H9 (cell line): ENCODE measurements at regions not wholly inside any gene's neighbourhood (a gene's known extent, or its start where the extent isn't known, plus 50 kb on each side); places are given as distances from the start of the nearest gene placed in this dataset.

Experiments
- DNase-seq: peaks from one replicate; pipeline ENCODE4 v3.0.0-alpha.2; 2017
- H2AFZ ChIP-seq: one replicate; pipeline ENCODE4 v1.6.1; 2013; ENCODE audit warnings: mild to moderate bottlenecking, low read length, control low read depth, moderate library complexity
- H2AK5ac ChIP-seq: 2 replicates; pipeline ENCODE4 v1.6.1; 2013; ENCODE audit warnings: low read length, control low read depth, mixed read lengths; ENCODE audit not compliant: insufficient read length
- H2BK120ac ChIP-seq: one replicate; pipeline ENCODE4 v1.6.1; 2013; ENCODE audit warnings: low read depth, mild to moderate bottlenecking, low read length, control low read depth, inconsistent platforms; ENCODE audit not compliant: poor library complexity, severe bottlenecking
- H2BK12ac ChIP-seq: 2 replicates; pipeline ENCODE4 v1.6.1; 2013; ENCODE audit warnings: low read length, control low read depth, mixed read lengths, low read depth; ENCODE audit not compliant: insufficient read length
- H2BK15ac ChIP-seq: 2 replicates; pipeline ENCODE4 v1.6.1; 2013; ENCODE audit warnings: low read depth, low read length, control low read depth
- H2BK20ac ChIP-seq: one replicate; pipeline ENCODE4 v1.6.1; 2013; ENCODE audit warnings: low read depth, mild to moderate bottlenecking, low read length, control low read depth, inconsistent platforms; ENCODE audit not compliant: poor library complexity, severe bottlenecking
- H2BK5ac ChIP-seq: 2 replicates; pipeline ENCODE4 v1.6.1; 2013; ENCODE audit warnings: low read length, control low read depth, mixed read lengths; ENCODE audit not compliant: insufficient read length
- H3K14ac ChIP-seq: 2 replicates; pipeline ENCODE4 v1.6.1; 2013; ENCODE audit warnings: low read length, control low read depth; ENCODE audit not compliant: insufficient read depth
- H3K18ac ChIP-seq: 2 replicates; pipeline ENCODE4 v1.6.1; 2013; ENCODE audit warnings: low read depth, mild to moderate bottlenecking, mixed read lengths, low read length, control low read depth; ENCODE audit not compliant: insufficient read length
- H3K23ac ChIP-seq: 2 replicates; pipeline ENCODE4 v1.6.1; 2013; ENCODE audit warnings: low read length, control low read depth, mixed read lengths, low read depth; ENCODE audit not compliant: insufficient read length
- H3K23me2 ChIP-seq: 2 replicates; pipeline ENCODE4 v1.6.1; 2013; ENCODE audit warnings: low read depth, mild to moderate bottlenecking, mixed read lengths, low read length, control low read depth; ENCODE audit not compliant: insufficient read length, poor library complexity, severe bottlenecking
- H3K27ac ChIP-seq: 2 replicates; pipeline ENCODE4 v1.5.1; 2013; ENCODE audit warnings: low read length, control low read depth, mixed read lengths, low read depth; ENCODE audit not compliant: insufficient read length
- H3K27me3 ChIP-seq: 2 replicates; pipeline ENCODE4 v1.6.1; 2013; ENCODE audit warnings: low read length, control low read depth, inconsistent platforms; ENCODE audit not compliant: insufficient read depth
- H3K4ac ChIP-seq: 2 replicates; pipeline ENCODE4 v1.6.1; 2013; ENCODE audit warnings: low read depth, mild to moderate bottlenecking, control low read depth, inconsistent platforms, low read length, moderate library complexity
- H3K4me1 ChIP-seq: 2 replicates; pipeline ENCODE4 v1.6.1; 2013; ENCODE audit warnings: low read length, control low read depth, inconsistent platforms; ENCODE audit not compliant: insufficient read depth
- H3K4me2 ChIP-seq: 2 replicates; pipeline ENCODE4 v1.6.1; 2013; ENCODE audit warnings: low read length, control low read depth, mixed read lengths; ENCODE audit not compliant: insufficient read length, insufficient read depth
- H3K56ac ChIP-seq: 2 replicates; pipeline ENCODE4 v1.6.1; 2013; ENCODE audit warnings: low read depth, mild to moderate bottlenecking, mixed read lengths, low read length, control low read depth; ENCODE audit not compliant: insufficient read length
- H3K79me1 ChIP-seq: 2 replicates; pipeline ENCODE4 v1.6.1; 2013; ENCODE audit warnings: low read depth, mild to moderate bottlenecking, moderate library complexity, low read length, control low read depth, inconsistent platforms; ENCODE audit not compliant: insufficient read depth, poor library complexity, severe bottlenecking
- H3K79me2 ChIP-seq: 2 replicates; pipeline ENCODE4 v1.6.1; 2013; ENCODE audit warnings: low read length, control low read depth, inconsistent platforms; ENCODE audit not compliant: insufficient read depth
- H3K9ac ChIP-seq: 2 replicates; pipeline ENCODE4 v1.6.1; 2013; ENCODE audit warnings: low read length, control low read depth, mixed read lengths; ENCODE audit not compliant: insufficient read length; ENCODE audit errors: extremely low read depth
- H3K9me3 ChIP-seq: one replicate; pipeline ENCODE4 v1.6.1; 2013; ENCODE audit warnings: low read depth, low read length, inconsistent platforms; ENCODE audit not compliant: control insufficient read depth
- H3T11ph ChIP-seq: one replicate; pipeline ENCODE4 v1.6.1; 2013; ENCODE audit warnings: mild to moderate bottlenecking, low read length, control low read depth, inconsistent platforms
- H4K20me1 ChIP-seq: one replicate; pipeline ENCODE4 v1.6.1; 2013; ENCODE audit not compliant: control insufficient read depth, insufficient read length, insufficient read depth
- H4K5ac ChIP-seq: 2 replicates; pipeline ENCODE4 v1.6.1; 2013; ENCODE audit warnings: low read depth, mild to moderate bottlenecking, mixed read lengths, low read length, control low read depth; ENCODE audit not compliant: insufficient read length
- H4K8ac ChIP-seq: replicated peaks from 2 replicates; pipeline ENCODE4 v1.6.1; 2013; ENCODE audit warnings: low read length, control low read depth, mixed read lengths, low read depth; ENCODE audit not compliant: insufficient read length
- H4K91ac ChIP-seq: 2 replicates; pipeline ENCODE4 v1.6.1; 2013; ENCODE audit warnings: low read depth, mild to moderate bottlenecking, moderate library complexity, mixed read lengths, low read length, control low read depth; ENCODE audit not compliant: insufficient read length
- H3K27ac Mint-ChIP-seq, 3 experiments: 2 replicates in 2 of 3; 3 replicates in 1 of 3; pipeline ENCODE4 v1.8.0; 2020 to 2021; ENCODE audit warnings: mixed read lengths in 3 of 3, mild to moderate bottlenecking in 1 of 3, moderate library complexity in 1 of 3
- H3K27me3 Mint-ChIP-seq: 2 replicates; pipeline ENCODE4 v1.8.0; 2021; ENCODE audit warnings: low read depth, mild to moderate bottlenecking, moderate library complexity, mixed read lengths
- H3K36me3 Mint-ChIP-seq, 3 experiments: 2 replicates in 2 of 3; 3 replicates in 1 of 3; pipeline ENCODE4 v1.8.0; 2020 to 2021; ENCODE audit warnings: low read depth in 3 of 3, mixed read lengths in 3 of 3; ENCODE audit not compliant: insufficient read depth in 1 of 3
- H3K4me1 Mint-ChIP-seq, 2 experiments: 2 replicates each; pipeline ENCODE4 v1.8.0; 2020; ENCODE audit warnings: mixed read lengths in 2 of 2
- H3K4me3 Mint-ChIP-seq, 2 experiments: 2 replicates in 1 of 2; 3 replicates in 1 of 2; pipeline ENCODE4 v1.8.0; 2020 to 2021; ENCODE audit warnings: mild to moderate bottlenecking in 2 of 2, mixed read lengths in 2 of 2, moderate library complexity in 1 of 2
- H3K9me3 Mint-ChIP-seq, 2 experiments: 2 replicates in 1 of 2; 3 replicates in 1 of 2; pipeline ENCODE4 v1.8.0; 2020; ENCODE audit warnings: mild to moderate bottlenecking in 2 of 2, mixed read lengths in 2 of 2, moderate library complexity in 1 of 2
- CTCF ChIP-seq: fragments of 200-600 bp; sonication (generic); conservative IDR thresholded peaks from 3 replicates; pipeline ENCODE4 v1.8.0; 2021; ENCODE audit warnings: antibody characterized with exemption, mild to moderate bottlenecking
- WGBS: extraction: QIAGEN DNeasy Blood & Tissue Kit; methylation state at CpG from one replicate; pipeline ENCODE4 v1.1.7; 2013; ENCODE audit warnings: missing lambda C conversion rate, low lambda C conversion rate, mixed read lengths; ENCODE audit not compliant: insufficient read length; ENCODE audit errors: extremely low coverage; 5-methylcytosine and 5-hydroxymethylcytosine counted together

- peaks cover 4 to 7% of the 10 kb centered on the region in 2 experiments for H3K9me3 Mint-ChIP-seq
These were observed 72.7 kb upstream of the NOX3 start for GRCh38 chr6:155528335-155528734.

More at GRCh38 chr6:155528335-155528734, 72.7 kb upstream of the NOX3 start:
- Histone ChIP-seq H3K4me2 (no peak overlapping the region), H2AFZ (no peak overlapping the region), H4K5ac (no peak overlapping the region), H4K20me1 (no peaks in the 10 kb centered on the region), H3K79me2 (no peaks in the 10 kb centered on the region), H3T11ph (no peak overlapping the region), H2BK120ac (no peak overlapping the region), H3K18ac (no peak overlapping the region), H3K27me3 (no peaks in the 10 kb centered on the region), H4K91ac (no peak overlapping the region), H2BK20ac (no peak overlapping the region), H3K4ac (no peak overlapping the region), H3K9me3 (no peaks in the 10 kb centered on the region), H3K27ac (no peak overlapping the region), H4K8ac (no peak overlapping the region), H3K79me1 (no peaks in the 10 kb centered on the region), H3K9ac (no peak overlapping the region), H2BK5ac (no peak overlapping the region), H3K56ac (no peak overlapping the region), H2AK5ac (no peak overlapping the region), H2BK15ac (no peak overlapping the region), H3K4me1 (peaks cover 2% of the 10 kb centered on the region; the same call in 1 of the 2 replicates), H2BK12ac (no peak overlapping the region), H3K14ac (no peak overlapping the region), H3K23me2 (no peaks in the 10 kb centered on the region), H3K23ac (no peak overlapping the region)
- H3K4me3 Mint-ChIP-seq: no peak overlapping the region
- H3K27me3 Mint-ChIP-seq: no peaks in the 10 kb centered on the region
- H3K4me1 Mint-ChIP-seq: peaks cover 10 to 11% of the 10 kb centered on the region in 2 experiments
- no peak overlapping the region for H3K27ac Mint-ChIP-seq
- H3K36me3 Mint-ChIP-seq: peaks cover 2 to 4% (median 3%) of the 10 kb centered on the region in 3 experiments; a peak in 4 of 7 replicates
- no peak for DNase-seq
- no peak for TF ChIP-seq CTCF
- WGBS: no CpG with 5 or more reads among the region's 1 CpG
